ENCODE measurements at regions not wholly inside any gene's neighbourhood (a gene's known extent, or its start where the extent isn't known, plus 50 kb on each side); places are given as distances from the start of the nearest gene placed in this dataset.

DNA sequence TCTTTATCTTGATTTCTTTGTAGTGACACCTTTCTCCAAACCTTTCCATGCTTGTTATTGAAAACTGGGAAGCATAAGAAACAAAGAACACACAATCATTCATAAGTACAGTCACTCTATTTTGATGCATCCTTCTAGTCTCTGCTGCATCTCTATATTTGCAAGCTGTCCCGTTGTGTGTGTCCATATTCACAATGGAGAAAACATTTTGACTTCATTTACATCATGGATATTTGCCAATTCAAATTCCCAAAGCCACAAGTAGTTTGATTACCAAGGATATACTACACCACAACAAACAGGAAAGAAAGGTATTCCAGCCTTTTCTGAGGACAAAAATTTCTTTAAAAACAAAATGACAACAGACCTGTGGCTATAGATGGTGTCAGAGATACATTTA, 673.8 kb downstream of the STIM2 start:
- intact Hi-C loops (cut with DNase I; ENCODE audit: low total_unique reads): no loop called here
- H3K27me3 ChIP-seq: no peaks in the 10 kb centered on the region
- no peaks in the 10 kb centered on the region for H3K36me3 ChIP-seq
- H3K4me1 ChIP-seq: no peaks in the 10 kb centered on the region
- H3K9me3 ChIP-seq: no peaks in the 10 kb centered on the region
- H3K27ac ChIP-seq: no peak overlapping the region
- H3K4me3 ChIP-seq: no peak overlapping the region
- TF ChIP-seq POLR2AphosphoS5 (IDR thresholded peaks at IDR 0.05) (no peak), POLR2A (IDR thresholded peaks at IDR 0.05) (no peak)
- TF ChIP-seq, protein P1, sequence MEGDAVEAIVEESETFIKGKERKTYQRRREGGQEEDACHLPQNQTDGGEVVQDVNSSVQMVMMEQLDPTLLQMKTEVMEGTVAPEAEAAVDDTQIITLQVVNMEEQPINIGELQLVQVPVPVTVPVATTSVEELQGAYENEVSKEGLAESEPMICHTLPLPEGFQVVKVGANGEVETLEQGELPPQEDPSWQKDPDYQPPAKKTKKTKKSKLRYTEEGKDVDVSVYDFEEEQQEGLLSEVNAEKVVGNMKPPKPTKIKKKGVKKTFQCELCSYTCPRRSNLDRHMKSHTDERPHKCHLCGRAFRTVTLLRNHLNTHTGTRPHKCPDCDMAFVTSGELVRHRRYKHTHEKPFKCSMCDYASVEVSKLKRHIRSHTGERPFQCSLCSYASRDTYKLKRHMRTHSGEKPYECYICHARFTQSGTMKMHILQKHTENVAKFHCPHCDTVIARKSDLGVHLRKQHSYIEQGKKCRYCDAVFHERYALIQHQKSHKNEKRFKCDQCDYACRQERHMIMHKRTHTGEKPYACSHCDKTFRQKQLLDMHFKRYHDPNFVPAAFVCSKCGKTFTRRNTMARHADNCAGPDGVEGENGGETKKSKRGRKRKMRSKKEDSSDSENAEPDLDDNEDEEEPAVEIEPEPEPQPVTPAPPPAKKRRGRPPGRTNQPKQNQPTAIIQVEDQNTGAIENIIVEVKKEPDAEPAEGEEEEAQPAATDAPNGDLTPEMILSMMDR (IDR thresholded peaks at IDR 0.05): no peak
- no peak for DNase-seq (ENCODE audit: low spot score in 2 of 2)

DNA sequence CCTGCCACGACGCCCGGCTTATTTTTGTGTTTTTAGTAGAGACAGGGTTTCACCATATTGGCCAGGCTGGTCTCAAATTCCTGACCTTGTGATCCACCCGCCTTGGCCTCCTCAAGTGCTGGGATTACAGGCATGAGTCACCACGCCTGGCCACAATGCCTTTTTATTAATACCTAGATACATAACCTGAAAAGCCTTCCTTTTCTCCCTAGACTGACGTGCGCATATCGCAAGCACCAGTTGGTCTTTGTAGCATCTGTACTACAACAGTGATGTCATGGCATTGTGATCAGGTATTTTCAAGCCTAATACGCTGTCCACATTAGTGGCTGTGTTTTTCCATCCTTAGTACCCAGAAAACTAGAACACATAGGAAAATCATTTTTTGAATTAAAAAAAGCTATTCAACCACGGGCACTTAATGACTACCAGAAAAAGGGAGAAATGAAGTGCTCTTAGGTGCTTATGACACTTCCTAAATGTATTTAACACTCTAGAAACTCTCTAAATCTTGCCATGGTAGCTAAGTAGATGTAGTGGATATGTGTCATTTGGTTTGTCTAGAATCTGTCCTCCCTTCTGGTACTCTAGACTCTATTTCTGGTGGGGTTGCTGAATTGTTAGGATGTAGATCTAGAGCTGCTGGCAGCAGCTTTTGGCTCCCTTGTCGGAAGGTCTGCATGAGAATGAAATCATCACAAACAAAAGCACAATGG, 707.8 kb downstream of the STIM2 start:
- H3K4me1 ChIP-seq: no peaks in the 10 kb centered on the region
- no peak overlapping the region for H3K27ac ChIP-seq
- no peaks in the 10 kb centered on the region for H3K9me3 ChIP-seq
- TF ChIP-seq POLR2AphosphoS5 (IDR thresholded peaks at IDR 0.05): no peak
- TF ChIP-seq POLR2A (IDR thresholded peaks at IDR 0.05): no peak
- TF ChIP-seq, protein P1 (IDR thresholded peaks at IDR 0.05): no peak
- no peak for DNase-seq (ENCODE audit: low spot score in 2 of 2)
- intact Hi-C loops (cut with DNase I; ENCODE audit: low total_unique reads): loop anchor here (10.0 kb wide), 1 partner anchor 144 kb away; no protein-coding TSS in a partner anchor
- H3K4me3 ChIP-seq: no peak overlapping the region
- H3K36me3 ChIP-seq: no peaks in the 10 kb centered on the region
- H3K27me3 ChIP-seq: no peaks in the 10 kb centered on the region

DNA sequence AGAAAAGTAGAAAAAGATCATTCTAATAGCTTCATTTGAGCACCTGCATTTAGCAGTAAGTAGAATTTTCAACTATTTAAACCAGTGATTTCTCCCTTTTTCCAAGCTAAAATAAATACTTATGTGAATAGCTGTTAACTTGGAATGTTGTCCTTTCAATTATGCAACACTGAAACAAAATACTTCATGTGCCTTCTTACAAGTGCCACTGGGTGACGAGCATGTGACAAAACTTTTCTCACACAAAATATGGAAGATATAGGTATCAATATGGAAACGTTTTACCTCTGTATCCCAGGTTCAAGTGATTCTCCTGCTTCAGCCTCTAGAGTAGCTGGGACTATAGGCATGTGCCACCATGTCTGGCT, 708.3 kb downstream of the STIM2 start:
- no peaks in the 10 kb centered on the region for H3K4me1 ChIP-seq
- DNase-seq (ENCODE audit: low spot score in 2 of 2): no peak
- H3K36me3 ChIP-seq: no peaks in the 10 kb centered on the region
- no peaks in the 10 kb centered on the region for H3K9me3 ChIP-seq
- no peaks in the 10 kb centered on the region for H3K27me3 ChIP-seq
- TF ChIP-seq POLR2A (IDR thresholded peaks at IDR 0.05) (no peak), POLR2AphosphoS5 (IDR thresholded peaks at IDR 0.05) (no peak)
- TF ChIP-seq, protein P1 (IDR thresholded peaks at IDR 0.05): no peak
- no peak overlapping the region for H3K4me3 ChIP-seq
- intact Hi-C loops (cut with DNase I; ENCODE audit: low total_unique reads): loop anchor here (10.0 kb wide), 1 partner anchor 144 kb away; no protein-coding TSS in a partner anchor
- no peak overlapping the region for H3K27ac ChIP-seq

DNA sequence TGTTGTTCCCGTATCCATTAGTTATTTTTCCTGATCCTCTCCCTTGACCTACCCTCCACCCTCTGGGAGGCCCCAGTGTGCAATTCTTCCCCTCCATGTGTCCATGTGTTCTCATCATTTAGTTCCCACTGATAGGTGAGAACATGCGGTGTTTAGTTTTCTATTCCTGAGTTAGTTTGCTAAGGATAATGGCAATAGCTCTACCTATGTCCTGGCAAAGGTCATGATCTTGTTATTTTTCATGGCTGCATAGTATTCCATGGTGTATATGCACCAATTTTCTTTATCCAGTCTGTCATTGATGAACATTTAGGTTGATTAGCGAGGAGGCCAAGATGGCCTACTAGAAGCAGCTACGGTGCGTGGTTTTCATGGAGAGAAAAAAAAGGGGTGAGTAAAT, 714.1 kb downstream of the STIM2 start:
- intact Hi-C loops (cut with DNase I; ENCODE audit: low total_unique reads): no loop called here
- Histone ChIP-seq H3K36me3 (no peaks in the 10 kb centered on the region), H3K27ac (no peak overlapping the region), H3K4me1 (no peaks in the 10 kb centered on the region), H3K27me3 (no peaks in the 10 kb centered on the region), H3K9me3 (no peaks in the 10 kb centered on the region), H3K4me3 (no peak overlapping the region)
- no peak for DNase-seq (ENCODE audit: low spot score in 2 of 2)
- TF ChIP-seq POLR2AphosphoS5 (IDR thresholded peaks at IDR 0.05): no peak
- TF ChIP-seq, protein P1 (IDR thresholded peaks at IDR 0.05): no peak
- no peak for TF ChIP-seq POLR2A (IDR thresholded peaks at IDR 0.05)

DNA sequence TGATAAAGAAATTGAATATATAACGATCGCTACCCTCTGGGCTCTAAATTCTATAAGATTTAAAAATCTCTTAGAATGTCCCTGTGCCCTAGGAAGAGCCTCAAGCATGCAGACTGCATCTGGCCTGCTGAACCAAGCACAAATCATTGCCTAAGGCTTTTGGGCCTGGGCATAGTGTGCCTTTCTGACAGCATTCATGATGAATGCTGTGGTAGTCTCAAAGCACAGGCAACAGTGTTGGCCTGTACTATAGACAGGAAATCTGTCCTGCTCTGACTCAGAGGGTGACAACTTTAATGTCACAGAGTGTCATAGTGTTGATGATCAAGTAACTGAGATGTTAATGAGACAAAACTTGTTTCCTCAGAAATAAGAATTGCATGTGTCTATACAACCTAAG, 717.3 kb downstream of the STIM2 start:
- H3K36me3 ChIP-seq: no peaks in the 10 kb centered on the region
- no peaks in the 10 kb centered on the region for H3K9me3 ChIP-seq
- intact Hi-C loops (cut with DNase I; ENCODE audit: low total_unique reads): no loop called here
- TF ChIP-seq, protein P1 (IDR thresholded peaks at IDR 0.05): no peak
- no peak for TF ChIP-seq POLR2AphosphoS5 (IDR thresholded peaks at IDR 0.05)
- no peak for TF ChIP-seq POLR2A (IDR thresholded peaks at IDR 0.05)
- no peak for DNase-seq (ENCODE audit: low spot score in 2 of 2)
- H3K4me1 ChIP-seq: no peaks in the 10 kb centered on the region
- H3K27ac ChIP-seq: no peak overlapping the region
- no peaks in the 10 kb centered on the region for H3K27me3 ChIP-seq
- H3K4me3 ChIP-seq: no peak overlapping the region
